ENCODE measurements at regions not wholly inside any gene's neighbourhood (a gene's known extent, or its start where the extent isn't known, plus 50 kb on each side); places are given as distances from the start of the nearest gene placed in this dataset.

DNA sequence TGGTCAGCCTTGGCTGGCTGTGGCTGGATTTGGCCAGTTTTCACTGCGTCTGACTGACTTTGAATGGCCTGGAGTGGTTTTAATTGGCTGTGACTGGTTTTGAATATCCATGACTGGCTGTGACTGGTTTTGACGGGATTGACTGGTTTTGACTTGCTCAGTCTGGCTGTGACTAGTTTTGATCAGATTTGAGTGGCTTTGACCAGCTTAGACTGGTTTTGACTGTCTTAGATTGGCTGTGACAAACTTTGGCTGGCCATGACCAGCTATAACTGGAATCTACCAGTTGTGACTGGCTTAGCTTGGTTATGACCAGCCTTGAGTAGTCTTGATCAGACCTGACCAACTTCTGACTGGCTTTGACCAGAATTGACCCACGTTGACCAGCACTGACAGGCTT, 168.4 kb upstream of the AMOT start:
- H3K4me1 Mint-ChIP-seq: no peaks in the 10 kb centered on the region
- DNase-seq: no peak
- H3K36me3 Mint-ChIP-seq (ENCODE audit: low read depth): no peaks in the 10 kb centered on the region
- POLR2A ChIA-PET: no interaction called here
- no peak overlapping the region for H3K27ac Mint-ChIP-seq
- no peaks in the 10 kb centered on the region for H3K27me3 Mint-ChIP-seq
- H3K4me3 Mint-ChIP-seq: no peak overlapping the region
- no peaks in the 10 kb centered on the region for H3K9me3 Mint-ChIP-seq
- CTCF ChIA-PET: no interaction called here

DNA sequence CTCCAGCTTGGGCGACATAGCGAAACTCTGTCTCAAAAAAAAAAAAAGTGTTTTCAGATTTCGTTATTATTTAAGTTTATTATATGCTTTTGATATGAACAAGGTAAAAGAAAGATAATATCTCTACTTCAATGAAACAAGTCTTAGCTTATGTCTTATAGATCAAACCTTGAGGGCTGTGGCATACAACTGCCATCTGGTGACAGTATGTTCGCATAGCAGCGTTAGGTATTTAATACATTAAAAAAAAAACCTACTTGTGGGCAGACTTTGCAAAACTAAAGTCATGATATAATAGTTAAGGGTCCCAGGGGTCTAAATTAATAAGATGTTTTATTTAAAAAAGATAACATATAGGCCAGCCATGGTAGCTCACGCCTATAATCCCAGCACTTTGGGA, 161.2 kb upstream of the AMOT start:
- Mint-ChIP-seq H3K4me1 (no peaks in the 10 kb centered on the region), H3K27ac (no peak overlapping the region), H3K27me3 (no peaks in the 10 kb centered on the region), H3K4me3 (no peak overlapping the region), H3K36me3 (ENCODE audit: low read depth) (no peaks in the 10 kb centered on the region), H3K9me3 (no peaks in the 10 kb centered on the region)
- no peak for DNase-seq
- CTCF ChIA-PET: no interaction called here
- POLR2A ChIA-PET: no interaction called here

DNA sequence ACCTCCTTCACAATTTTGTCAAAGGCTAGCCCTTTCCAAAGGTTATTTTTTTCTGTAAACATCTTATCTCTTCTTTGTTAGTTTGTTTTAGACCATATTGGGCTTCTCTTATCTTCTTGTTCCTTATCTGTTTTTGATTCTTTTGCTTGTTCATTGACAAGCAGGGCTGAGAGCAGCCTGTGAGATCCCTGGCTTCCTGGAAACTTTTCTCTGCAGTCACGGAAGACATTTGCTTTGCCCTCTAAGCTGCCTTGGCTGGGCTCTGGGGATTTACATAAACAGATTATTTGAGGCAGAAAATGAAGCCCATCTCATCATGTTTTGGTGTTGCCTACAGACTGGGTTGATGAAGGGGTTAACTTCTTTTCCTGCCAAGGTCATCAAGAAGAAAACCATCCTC, 157.4 kb upstream of the AMOT start:
- ChIA-PET POLR2A (no interaction called here), CTCF (no interaction called here)
- Mint-ChIP-seq H3K4me1 (no peaks in the 10 kb centered on the region), H3K4me3 (no peak overlapping the region), H3K9me3 (no peaks in the 10 kb centered on the region), H3K27me3 (no peaks in the 10 kb centered on the region), H3K27ac (no peak overlapping the region), H3K36me3 (ENCODE audit: low read depth) (no peaks in the 10 kb centered on the region)
- no peak for DNase-seq

DNA sequence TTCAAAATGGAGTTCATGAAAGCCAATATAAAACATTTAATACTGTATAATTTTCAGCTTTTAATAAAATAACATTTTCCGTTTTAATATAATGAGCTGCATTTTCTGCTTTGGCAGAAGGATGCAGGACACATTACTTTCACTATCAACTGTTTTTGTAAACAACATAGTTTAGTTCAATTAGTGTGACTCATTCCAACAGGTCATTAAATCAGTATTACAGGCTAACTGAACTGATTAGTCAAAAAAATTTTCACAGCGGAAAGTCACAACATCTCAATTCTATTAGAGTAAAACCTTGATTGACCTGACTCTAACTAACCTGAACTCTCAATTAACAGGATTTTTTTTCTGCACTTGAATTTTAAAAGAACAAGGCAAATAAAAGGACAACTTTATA, 151.2 kb upstream of the AMOT start:
- CTCF ChIA-PET: no interaction called here
- no peak overlapping the region for H3K4me3 Mint-ChIP-seq
- H3K4me1 Mint-ChIP-seq: no peaks in the 10 kb centered on the region
- no peaks in the 10 kb centered on the region for H3K36me3 Mint-ChIP-seq (ENCODE audit: low read depth)
- no peak overlapping the region for H3K27ac Mint-ChIP-seq
- no peaks in the 10 kb centered on the region for H3K9me3 Mint-ChIP-seq
- no peak for DNase-seq
- POLR2A ChIA-PET: no interaction called here
- H3K27me3 Mint-ChIP-seq: no peaks in the 10 kb centered on the region

DNA sequence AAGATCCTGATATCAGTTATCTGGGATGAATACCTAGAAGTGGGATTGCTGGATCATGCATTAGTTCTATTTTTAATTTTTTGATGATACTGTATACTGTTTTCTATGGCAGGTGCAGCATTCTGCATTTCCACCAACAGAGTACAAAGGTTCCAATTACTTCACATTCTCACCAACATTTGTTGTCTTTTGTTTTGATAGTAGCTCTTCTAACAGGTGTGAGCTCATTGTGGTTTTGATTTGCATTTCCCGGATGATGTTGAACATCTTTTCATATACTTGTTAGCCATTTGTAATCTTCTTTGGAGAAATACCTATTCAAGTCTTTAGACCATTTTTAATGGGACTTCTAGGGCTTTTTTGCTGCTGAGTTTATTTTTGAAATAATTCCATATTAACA, 139.2 kb upstream of the AMOT start:
- H3K27me3 Mint-ChIP-seq: no peaks in the 10 kb centered on the region
- H3K27ac Mint-ChIP-seq: no peak overlapping the region
- POLR2A ChIA-PET: no interaction called here
- CTCF ChIA-PET: interaction anchor here (0.8 kb wide), 1 partner anchor 23 kb away, joined by 3 read pairs; no protein-coding TSS in a partner anchor
- DNase-seq: no peak
- no peaks in the 10 kb centered on the region for H3K9me3 Mint-ChIP-seq
- H3K4me3 Mint-ChIP-seq: no peak overlapping the region
- no peaks in the 10 kb centered on the region for H3K4me1 Mint-ChIP-seq
- H3K36me3 Mint-ChIP-seq (ENCODE audit: low read depth): no peaks in the 10 kb centered on the region

DNA sequence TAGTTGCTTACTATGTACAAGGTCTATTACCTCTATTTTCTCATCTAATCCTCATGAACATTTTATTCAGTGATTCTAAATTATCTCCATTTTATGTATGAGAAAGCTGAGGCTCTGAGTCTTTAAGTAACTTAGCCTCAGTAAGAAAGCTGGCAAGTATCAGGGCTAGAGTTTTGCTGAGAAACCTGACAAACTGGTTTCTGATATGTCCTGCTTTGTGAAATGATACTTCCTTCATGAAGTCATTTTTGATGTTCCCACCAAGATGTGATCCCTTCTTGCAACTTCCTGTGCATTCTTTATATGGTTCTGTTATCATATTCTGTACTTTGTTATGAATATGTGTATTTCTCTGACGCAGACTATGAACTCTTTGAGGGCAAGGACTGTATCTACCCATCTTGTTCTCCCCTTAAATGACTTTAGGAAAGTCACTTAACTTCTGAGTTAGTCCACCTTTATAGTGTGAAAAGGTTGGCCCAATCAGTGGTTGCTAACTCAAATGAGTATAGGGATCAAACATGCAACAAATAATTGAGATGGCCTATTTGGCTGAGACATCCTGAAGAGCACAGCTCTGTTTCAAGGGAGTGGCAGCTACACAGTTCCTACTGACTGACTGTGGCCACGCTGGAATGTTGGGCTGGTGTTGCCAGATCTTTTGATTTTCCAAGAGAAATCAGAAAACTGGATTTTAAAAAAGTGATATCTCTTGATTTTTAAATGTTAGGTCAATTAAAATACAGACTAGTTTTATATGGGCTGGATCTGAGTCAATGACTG, 127.9 kb upstream of the AMOT start:
- H3K27me3 Mint-ChIP-seq: no peaks in the 10 kb centered on the region
- H3K36me3 Mint-ChIP-seq (ENCODE audit: low read depth): no peaks in the 10 kb centered on the region
- no peaks in the 10 kb centered on the region for H3K9me3 Mint-ChIP-seq
- no peaks in the 10 kb centered on the region for H3K4me1 Mint-ChIP-seq
- H3K27ac Mint-ChIP-seq: no peak overlapping the region
- DNase-seq: no peak
- H3K4me3 Mint-ChIP-seq: no peak overlapping the region
- POLR2A ChIA-PET: no interaction called here
- CTCF ChIA-PET: no interaction called here

DNA sequence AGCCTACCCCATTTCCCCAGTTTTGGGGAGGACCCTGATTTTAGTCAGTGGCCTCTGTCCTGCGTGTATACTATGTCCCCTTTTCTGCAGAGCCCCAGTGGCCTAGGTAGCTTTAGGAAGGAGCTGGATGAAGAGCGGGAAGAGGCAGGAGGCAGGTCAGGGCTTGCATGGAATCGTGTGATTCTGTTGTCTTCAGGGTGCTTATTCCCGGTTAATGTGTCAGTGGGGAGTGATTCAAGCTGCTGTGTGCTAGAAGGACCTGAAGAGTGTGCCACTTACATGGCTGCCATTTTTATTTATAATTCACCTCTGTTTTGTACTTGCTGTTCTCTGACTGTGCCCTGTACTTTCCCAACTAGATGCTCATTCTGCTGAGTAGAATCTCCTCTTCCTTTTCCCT, 127.3 kb upstream of the AMOT start:
- DNase-seq: no peak
- Mint-ChIP-seq H3K27ac (no peak overlapping the region), H3K4me3 (no peak overlapping the region), H3K36me3 (ENCODE audit: low read depth) (no peaks in the 10 kb centered on the region), H3K27me3 (no peaks in the 10 kb centered on the region), H3K4me1 (no peaks in the 10 kb centered on the region), H3K9me3 (no peaks in the 10 kb centered on the region)
- POLR2A ChIA-PET: no interaction called here
- CTCF ChIA-PET: no interaction called here

DNA sequence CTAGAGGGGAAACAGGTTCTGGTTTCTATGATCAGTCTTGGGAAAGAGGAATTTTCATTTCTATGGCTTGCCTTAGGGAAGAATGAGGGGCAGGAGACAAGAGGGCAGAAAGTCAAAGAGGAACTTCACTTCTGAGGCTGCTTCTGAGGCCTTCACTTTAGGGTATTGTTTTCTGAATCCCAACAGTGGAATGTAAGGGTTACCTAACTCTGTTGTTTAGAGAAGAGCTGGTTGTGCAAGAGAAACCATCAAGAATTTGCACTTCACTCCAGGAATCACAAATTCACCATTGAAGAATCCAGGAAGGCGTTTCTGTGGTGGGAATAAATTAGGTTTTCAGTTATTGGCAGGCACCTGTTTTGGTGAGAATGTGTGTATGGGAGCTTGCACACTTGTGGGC, 126.7 kb upstream of the AMOT start:
- Mint-ChIP-seq H3K4me1 (no peaks in the 10 kb centered on the region), H3K27me3 (no peaks in the 10 kb centered on the region), H3K4me3 (no peak overlapping the region), H3K9me3 (no peaks in the 10 kb centered on the region), H3K36me3 (ENCODE audit: low read depth) (no peaks in the 10 kb centered on the region), H3K27ac (no peak overlapping the region)
- CTCF ChIA-PET: no interaction called here
- no peak for DNase-seq
- POLR2A ChIA-PET: no interaction called here

DNA sequence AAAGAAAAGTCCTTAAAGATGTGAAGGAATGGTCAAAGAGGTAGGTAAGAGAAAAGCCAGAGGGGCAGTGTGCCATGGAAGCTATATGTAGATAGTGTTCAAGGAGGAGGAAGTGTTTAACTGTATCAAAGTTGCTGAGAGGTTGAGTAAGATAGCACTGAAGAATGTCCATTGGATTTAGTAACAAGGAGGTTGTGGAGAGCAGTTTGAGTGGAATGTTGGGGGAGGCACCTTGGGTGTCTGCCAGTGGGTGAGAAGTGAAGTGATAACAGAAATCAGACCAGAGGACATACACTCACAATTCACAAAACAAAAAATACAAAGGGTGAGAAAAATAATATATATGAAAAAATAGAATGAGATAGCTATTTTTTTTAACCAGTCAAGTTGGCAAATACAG, 121.3 kb upstream of the AMOT start:
- H3K4me1 Mint-ChIP-seq: no peaks in the 10 kb centered on the region
- DNase-seq: no peak
- no peaks in the 10 kb centered on the region for H3K9me3 Mint-ChIP-seq
- H3K36me3 Mint-ChIP-seq (ENCODE audit: low read depth): no peaks in the 10 kb centered on the region
- H3K27ac Mint-ChIP-seq: no peak overlapping the region
- POLR2A ChIA-PET: no interaction called here
- H3K4me3 Mint-ChIP-seq: no peak overlapping the region
- H3K27me3 Mint-ChIP-seq: no peaks in the 10 kb centered on the region
- CTCF ChIA-PET: no interaction called here

DNA sequence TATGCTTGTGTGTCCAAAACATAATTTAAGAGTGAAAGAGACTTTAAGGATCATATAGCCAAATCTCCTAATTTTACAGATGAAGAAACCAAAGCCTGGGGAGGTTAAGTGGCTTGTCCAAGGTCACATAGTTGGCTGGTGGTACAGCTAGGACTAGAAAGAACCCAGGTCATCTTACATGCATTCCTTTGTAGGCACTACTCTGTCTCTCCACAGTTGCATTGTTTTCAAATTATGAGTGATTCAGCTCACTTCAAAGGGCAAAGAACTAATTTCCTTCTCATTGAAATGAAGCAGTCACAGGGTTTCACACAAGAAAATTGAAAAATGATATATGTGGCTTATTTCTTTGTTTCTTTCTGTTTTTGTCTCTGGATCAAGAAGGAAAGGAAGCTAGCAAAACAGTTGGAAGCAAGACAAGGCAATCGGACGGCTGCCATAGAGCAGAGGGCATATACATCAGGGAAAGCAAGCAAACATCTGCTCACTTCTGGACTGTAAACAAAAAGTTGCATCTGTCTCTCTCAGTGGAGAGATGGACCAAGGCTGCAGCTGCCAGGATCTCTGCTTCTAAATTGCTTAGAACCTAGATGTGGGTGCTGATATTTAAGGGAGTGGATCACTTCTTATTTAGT, 107.5 kb upstream of the AMOT start:
- no peaks in the 10 kb centered on the region for H3K9me3 Mint-ChIP-seq
- no peaks in the 10 kb centered on the region for H3K4me1 Mint-ChIP-seq
- H3K4me3 Mint-ChIP-seq: no peak overlapping the region
- POLR2A ChIA-PET: no interaction called here
- H3K36me3 Mint-ChIP-seq (ENCODE audit: low read depth): no peaks in the 10 kb centered on the region
- no peak overlapping the region for H3K27ac Mint-ChIP-seq
- DNase-seq: no peak
- no peaks in the 10 kb centered on the region for H3K27me3 Mint-ChIP-seq
- CTCF ChIA-PET: no interaction called here

DNA sequence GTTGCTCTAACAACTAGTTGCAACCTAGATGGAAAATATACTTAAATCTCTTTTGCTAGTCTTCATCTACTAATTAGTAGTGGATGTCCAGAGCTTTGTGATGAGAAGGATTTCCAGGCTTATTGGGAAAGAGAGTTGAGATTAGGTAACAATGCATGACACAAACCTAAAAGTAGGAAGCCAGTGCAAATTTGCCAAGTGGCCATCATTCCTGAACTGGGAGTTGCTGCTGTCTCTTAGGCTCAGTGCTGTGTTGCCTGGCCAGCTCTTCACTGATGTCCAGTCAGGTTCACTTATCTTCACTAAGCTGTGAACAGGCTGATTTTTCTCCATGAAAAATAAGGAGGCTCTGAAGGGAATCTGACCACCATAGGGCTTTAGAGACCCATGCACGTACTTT, 105.6 kb upstream of the AMOT start:
- H3K27ac Mint-ChIP-seq: no peak overlapping the region
- no peaks in the 10 kb centered on the region for H3K9me3 Mint-ChIP-seq
- no peaks in the 10 kb centered on the region for H3K36me3 Mint-ChIP-seq (ENCODE audit: low read depth)
- no peak for DNase-seq
- ChIA-PET CTCF (no interaction called here), POLR2A (no interaction called here)
- no peaks in the 10 kb centered on the region for H3K4me1 Mint-ChIP-seq
- no peak overlapping the region for H3K4me3 Mint-ChIP-seq
- H3K27me3 Mint-ChIP-seq: no peaks in the 10 kb centered on the region

DNA sequence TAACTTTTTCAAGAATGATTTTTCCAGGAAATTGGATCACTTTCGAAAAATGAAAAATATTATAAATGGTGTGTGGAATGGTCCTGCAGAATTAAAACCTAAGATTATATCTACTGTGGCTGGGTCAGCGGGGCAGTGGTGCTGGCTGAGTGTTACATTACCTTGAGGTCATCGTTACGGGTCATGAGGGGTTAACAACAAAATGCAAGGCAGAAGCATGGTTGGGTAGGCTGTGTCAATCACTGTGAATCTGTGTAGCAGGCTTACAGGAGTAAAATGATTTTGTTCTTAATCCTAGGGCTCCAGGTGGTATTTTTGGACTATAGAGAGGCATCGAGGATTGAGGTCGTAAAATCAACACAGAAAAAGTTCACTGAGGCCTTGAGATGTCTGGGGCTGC, 105.2 kb upstream of the AMOT start:
- H3K9me3 Mint-ChIP-seq: no peaks in the 10 kb centered on the region
- no peak overlapping the region for H3K27ac Mint-ChIP-seq
- ChIA-PET POLR2A (no interaction called here), CTCF (no interaction called here)
- DNase-seq: no peak
- no peaks in the 10 kb centered on the region for H3K4me1 Mint-ChIP-seq
- H3K4me3 Mint-ChIP-seq: no peak overlapping the region
- no peaks in the 10 kb centered on the region for H3K27me3 Mint-ChIP-seq
- no peaks in the 10 kb centered on the region for H3K36me3 Mint-ChIP-seq (ENCODE audit: low read depth)

DNA sequence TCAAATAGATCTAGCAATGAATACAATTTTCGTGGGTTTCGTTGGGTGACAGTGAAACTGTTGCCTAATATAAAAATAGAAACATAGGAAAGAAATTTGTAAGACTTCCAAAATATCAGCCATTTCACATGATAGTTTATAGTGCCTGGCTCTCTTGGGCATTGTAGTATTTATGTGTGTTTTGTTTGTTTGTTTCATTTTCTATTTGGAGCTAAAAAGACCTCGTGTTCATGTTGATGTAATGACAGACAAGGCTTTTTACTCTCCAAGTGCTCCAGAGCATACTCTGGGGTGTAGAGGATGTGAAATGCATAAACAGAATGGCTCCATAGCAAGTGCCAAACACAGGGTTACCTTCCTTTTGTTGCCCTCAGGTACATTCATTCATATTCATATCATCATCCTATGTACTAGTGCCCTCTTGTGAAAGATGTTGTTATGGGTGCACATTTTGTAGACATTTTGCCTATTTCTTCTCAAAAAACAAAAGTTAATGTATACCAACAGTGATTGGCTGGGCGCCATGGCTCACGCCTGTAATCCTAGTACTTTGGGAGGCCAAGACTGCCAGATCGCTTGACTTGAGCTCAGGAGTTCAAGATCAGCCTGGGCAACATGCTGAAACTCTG, 100.7 kb upstream of the AMOT start:
- Mint-ChIP-seq H3K27me3 (no peaks in the 10 kb centered on the region), H3K36me3 (ENCODE audit: low read depth) (no peaks in the 10 kb centered on the region), H3K4me3 (no peak overlapping the region), H3K27ac (no peak overlapping the region), H3K9me3 (no peaks in the 10 kb centered on the region), H3K4me1 (no peaks in the 10 kb centered on the region)
- DNase-seq: no peak
- CTCF ChIA-PET: no interaction called here
- POLR2A ChIA-PET: no interaction called here

DNA sequence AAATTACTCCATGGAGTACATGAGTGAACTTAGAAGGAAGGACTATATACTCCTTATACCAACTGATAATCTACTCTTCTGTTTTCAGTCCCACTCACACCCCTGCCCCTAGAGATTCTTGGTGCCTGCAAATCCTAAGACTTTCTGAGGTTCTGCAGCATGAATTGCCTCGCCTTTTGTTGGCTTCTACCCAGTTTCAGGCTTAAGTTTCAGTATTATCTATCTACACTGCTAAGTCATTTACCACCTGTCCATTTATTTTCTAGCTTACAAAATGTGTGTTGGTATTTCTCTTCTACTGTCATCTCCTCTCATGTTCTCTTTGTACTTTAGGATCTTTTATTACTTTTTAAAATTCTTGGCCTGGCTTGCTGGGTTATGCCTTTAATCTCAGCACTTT, 94.4 kb upstream of the AMOT start:
- CTCF ChIA-PET: no interaction called here
- H3K36me3 Mint-ChIP-seq (ENCODE audit: low read depth): no peaks in the 10 kb centered on the region
- no peaks in the 10 kb centered on the region for H3K9me3 Mint-ChIP-seq
- no peaks in the 10 kb centered on the region for H3K4me1 Mint-ChIP-seq
- H3K27ac Mint-ChIP-seq: no peak overlapping the region
- no peaks in the 10 kb centered on the region for H3K27me3 Mint-ChIP-seq
- no peak overlapping the region for H3K4me3 Mint-ChIP-seq
- DNase-seq: no peak
- POLR2A ChIA-PET: no interaction called here
